ENCODE measurements at regions not wholly inside any gene's neighbourhood (a gene's known extent, or its start where the extent isn't known, plus 50 kb on each side); places are given as distances from the start of the nearest gene placed in this dataset.

DNA sequence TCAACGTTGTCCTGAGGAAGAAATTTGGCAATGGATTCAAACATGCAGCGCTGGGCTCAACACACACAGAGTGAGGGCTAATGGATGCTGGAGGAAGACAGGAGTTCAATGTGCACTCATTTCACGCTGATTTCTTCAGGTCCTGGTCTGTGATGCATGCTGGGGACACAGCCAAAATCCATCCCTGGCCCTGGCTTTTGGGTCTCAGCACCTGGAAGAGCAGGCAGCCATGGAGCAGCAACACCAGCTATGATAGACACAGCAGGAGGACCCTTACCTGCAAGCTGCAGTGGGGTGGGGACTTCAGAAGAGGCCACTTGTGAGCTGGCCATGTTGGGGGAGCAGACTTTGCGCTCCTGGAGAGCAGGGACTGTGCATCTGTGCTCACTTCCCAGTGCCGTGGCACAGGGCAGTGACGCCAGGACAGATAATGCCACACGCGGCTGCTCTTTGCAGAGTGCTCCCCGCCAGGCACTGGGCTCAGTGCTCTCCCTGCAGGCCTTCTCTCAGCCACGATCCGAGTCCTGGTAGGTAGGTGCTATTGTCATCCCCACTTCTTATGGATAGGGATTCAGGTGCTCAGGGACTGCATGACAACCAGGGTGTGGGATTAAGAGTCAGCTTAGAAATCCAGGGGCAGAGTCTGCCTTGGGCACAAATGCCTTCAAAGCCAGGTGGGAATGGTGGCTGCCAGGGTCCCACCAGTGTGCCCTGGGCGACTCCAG is 138.8 kb upstream of the UNC5B start:
- DNase-seq: no peak

DNA sequence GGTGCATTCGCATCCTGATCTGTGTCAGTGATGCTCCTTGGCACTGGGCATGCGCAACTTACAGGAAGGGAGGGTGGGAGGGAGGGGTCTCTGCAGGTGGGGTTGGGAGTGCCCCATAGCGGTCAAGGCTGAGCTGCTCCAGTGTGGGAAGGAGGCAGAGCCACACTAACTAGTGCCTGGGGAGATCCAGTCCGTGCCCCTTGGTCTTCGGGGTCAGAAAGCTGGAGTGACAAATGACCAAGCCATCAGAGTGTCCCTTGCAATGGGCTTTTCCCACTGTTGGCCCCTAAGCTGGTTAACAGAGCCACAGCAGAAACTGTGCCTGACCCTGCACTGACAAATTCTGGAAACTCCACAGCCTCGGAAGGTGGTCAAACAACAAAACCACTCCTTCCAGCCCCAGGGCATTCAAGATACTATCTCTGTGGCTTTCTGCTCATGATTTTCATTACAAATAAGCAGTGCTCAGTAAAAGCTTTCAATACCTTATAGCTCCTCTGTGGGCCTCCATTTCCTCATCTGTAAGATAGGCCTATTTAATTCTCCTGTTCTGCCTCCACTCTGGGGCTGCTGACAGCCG is 138.1 kb upstream of the UNC5B start:
- no peak for DNase-seq

DNA sequence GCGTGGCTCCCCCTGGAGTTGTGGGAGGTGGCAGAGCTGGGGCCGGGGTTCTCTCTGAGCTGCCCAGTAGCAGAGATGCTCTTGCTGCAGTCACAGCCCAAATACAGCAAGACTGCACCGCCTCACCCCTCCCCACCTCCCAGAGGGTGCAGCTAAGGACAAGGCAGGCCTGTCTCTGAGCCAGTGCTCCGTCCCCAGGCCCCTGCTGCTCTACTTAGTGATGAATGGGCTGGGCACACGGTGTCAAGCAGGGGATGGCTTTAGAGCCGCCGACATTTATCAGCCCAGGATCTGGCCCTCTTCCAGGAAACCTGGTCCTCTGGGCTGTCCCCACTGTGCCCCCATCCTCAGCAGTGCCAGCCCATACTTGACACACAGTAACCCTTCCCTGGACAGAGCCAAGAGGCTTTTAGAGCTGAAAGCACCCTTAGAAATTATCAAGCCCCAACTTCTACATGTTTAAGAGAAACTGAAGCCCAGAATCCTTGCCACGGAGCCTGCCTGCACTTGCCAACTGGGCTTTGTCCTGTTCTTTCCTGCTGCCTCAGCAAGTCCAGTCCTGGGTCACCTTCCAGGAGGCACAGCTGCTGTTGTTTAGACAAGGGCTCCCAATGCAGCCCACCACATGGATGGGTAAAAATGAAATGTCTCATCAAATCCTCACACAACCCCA is 137.1 kb upstream of the UNC5B start:
- no peak for DNase-seq

DNA sequence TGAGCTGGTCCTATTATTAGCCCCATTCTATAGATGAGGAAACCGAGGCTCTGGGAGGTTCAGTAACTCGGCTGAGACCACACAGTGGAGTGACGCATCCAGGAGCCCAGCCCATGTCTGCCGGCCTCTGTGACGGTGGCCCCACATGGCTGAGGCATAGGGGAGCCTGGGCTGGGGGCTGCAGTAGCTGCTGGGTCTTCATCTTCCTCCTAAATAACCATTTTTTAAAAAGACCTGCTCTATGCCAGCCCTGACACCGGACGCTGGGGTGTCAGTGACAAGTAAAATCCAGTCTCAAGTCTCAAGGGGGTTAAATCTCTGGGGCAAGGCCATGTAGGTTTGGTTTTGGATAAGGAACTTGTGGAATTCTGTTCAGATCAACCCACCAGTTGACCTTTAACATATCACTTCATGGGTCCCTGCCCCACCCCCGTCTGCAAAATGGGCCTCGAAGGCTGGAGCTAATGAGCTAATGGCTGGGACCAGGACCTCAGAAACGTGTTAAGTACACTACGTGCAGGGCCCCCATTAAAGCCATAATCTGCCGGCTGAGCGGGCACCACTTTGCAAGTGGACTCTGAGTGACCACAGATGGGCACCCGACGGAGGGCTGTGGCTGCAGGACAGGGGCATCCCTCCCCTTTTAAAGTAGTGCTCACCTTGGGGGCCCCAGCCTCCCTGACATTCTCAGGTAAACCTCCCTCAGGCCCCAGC is 136.5 kb upstream of the UNC5B start:
- no peak for DNase-seq

DNA sequence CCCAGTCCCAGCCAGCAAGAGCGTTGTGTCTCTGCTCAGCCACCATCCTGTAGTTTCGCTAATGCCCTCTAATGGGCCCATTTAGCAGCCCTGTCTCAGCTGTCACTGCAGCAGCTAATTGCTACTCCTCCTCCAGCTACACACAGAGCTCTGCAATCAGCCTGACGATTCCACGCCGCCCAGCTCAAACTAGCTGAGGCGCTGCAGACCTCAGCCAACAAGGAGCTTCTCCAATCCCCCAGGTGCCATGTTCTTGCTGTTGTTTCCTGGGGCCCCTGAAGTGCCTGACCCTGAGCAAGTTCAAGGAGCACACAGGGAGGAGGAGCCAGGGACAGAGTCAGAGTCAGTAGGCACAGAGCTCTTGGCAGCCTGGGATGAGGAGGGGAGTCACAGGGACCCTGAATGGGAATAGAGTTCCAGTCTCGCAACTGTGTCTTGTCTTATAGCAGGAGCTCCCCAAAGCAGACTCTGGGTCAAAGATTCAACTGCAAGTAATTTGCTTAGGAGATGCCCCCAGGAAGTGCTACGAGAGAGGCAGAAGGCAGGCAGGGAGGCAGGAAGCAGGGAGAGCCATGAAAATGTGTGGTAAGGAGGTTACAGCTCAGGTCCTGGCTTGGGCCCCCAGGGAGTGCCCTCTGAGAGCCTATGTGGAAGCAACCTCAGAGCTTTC is 135.8 kb upstream of the UNC5B start:
- no peak for DNase-seq

DNA sequence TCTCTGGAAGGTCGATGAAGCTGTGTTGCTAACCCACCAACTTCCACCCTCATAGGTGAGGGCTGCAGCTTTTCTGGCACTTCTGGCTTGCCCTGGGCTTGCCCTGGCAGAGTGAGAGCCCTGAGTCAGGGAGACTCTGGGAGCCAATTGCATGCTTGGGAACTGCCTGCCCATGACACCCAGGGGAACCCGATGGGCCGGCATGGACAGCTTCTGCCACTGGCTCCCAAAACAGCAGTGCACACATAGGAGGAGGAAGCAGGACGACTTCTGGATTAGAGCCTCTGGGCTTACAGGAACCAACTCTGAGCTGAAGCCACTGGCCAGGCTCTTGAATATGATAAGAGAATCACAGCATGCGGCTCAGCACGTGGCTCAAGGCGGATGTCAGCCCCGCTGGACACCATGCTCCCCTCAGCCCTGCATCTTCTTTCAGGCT is 135.2 kb upstream of the UNC5B start:
- no peak for DNase-seq

DNA sequence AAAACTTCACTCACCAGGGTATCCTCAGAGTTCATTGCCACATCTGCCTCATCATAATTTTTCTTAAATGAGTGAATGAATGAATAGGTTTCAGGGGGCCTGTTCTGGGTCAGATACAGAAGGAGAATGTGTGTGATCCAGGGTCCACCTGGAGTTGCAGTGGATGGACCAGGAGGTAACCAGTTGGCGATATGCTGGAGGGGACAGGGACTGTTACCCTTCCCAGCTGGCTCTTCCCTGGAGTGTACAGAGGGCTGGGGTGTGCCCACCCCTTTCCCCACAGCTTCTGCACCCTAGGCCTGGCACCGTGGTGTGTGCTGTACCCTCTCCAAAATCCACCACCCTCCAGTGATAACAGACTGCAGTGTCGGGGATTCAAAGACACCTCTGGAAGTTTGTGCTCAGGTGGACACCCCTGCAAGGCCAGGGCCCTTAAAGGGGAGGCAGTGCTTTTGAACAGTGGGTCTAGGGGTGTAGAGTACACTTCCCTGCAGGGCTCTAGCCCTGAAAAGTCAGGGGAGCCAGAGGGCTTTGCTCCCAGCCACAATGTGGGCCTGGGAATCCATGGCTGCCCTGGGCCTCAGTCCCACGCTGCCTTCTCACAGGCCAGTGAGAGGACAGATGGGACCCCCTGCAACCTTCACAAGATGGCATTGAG is 134.4 kb upstream of the UNC5B start:
- DNase-seq: no peak

DNA sequence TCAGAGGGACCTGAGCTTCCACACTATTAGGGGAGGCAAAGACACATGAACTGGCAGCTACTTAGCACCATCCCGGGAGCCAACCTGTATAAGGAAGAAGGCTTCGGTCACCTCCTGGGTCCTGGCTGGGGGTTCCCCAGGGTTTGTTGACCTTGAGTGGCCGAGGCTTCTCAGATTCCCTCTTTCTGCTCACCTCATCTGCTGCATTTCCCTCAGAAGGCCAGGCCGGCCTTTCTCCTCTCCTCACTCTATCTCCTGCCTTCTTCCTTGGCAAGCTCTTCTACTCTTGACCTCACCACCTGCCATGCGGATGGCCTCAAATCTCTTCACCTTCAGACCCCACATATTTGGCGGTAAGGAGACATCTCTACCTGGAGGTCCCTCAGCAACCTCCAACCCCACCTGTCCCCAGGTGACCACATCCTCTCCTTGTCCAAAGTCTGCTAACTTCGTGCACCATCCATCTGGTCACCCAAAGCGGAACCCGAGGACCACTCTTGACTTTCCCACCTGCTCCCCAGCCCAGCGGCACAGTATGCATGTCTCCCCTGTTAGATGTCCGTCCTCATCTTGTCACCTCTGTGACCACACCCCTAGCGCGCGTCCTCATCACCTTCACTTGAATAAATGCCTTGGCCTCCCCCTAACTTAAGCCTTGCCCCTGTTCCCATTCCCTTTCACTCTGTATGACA is 133.8 kb upstream of the UNC5B start:
- DNase-seq: no peak

DNA sequence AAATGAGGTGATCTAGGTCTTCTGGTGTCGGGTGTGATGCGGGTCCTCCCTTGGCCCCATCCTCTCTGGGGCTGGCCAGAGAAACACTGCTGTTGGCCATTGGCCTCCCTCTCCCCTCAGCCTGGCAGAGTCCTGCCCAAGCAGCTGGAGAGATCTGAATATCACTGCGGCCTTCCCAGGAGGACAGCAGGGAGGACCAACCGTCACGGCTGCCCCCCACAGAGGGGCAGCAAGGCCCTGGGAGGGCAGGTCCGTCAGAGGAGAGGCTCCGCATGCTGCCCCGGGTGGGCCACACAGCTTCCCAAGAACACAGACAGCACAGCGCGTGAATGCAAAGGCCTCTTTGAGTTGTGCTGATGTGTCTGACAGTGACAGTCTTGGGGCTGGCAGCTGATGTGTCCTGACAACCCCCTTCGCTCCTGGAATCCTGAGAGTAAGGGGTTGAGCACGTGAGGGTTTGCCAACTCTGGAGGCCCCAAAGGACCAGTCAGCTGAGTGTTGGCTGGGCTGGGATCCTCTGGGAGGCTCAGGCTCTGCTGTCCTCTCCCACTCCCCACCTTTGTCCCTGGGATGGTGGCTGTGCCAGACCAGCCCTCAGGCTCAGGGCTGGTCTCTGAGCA is 132.5 kb upstream of the UNC5B start:
- DNase-seq: no peak

DNA sequence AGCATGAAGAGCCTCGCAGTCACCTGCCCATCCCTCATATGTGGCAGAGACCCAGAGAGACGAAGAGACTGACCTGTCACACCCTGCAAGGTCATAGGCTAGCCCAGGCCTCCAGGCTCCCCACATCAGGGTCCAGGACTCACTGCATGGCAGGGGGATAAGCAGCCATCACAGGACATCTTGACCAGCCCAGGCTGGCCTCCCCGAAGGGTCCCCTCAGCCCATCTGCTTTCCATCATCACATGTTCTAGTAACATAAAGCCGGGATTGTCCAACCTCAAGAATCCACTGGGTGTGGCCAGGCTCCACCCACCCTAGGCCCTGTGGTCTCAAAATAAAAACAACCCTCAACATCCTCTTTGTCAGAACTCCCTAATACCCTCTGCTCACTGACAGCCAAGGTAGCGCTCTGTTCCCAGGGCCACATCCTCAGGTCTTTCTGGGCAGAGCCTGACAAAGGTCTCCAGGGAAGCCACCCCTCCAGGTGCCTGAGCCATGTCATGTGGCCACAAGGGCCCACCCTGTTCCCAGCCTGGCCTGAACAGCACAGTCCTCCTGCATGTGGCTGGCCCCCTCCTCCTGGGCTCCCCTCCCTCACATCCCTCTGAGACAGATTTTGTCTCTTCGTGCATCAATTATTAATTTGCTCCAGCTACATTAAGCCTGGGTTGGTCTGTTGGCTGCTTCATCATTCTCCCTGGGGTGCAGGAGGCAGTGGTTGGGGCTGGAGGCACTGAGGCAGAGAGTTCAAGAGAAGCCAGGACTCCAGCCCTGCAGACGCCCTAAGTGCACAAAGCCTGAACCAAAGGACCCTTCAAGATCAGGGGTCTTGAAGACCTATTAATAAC is 131.8 kb upstream of the UNC5B start:
- DNase-seq: no peak

DNA sequence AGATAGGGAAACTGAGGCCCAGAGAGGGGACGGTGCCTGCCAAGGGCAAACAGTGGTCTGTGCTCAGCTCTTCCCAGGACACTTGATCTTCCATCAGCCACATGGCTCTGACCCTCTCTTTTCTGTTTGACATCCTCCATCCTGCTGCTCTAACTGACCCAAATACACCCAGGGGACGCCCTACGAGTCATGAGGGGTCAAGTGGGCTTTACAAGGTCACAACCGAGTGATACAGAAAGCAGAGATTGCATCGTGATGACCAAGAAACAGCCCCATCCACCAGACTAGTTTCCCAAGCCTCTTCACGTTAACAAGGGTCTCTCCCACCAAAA is 131.2 kb upstream of the UNC5B start:
- no peak for DNase-seq

DNA sequence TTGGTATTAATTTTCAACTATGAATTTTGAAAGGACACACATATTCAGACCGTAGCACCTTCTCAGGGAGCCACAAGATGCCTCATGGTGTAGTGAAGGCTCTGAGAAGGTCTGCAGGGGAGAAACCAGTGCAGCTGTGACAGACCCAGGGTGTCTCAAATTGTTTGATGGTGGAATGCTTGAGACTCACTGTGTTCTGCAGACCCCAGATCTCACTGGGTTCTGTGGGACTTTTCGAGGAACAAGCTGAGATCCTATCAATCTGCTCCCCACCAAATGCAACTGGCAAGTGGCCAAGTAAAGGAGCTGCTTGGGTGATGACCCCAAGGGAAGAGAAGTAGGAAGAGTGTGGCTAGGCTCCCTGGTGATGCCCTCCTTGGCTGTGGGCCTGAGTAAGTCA is 130.5 kb upstream of the UNC5B start:
- DNase-seq: no peak

DNA sequence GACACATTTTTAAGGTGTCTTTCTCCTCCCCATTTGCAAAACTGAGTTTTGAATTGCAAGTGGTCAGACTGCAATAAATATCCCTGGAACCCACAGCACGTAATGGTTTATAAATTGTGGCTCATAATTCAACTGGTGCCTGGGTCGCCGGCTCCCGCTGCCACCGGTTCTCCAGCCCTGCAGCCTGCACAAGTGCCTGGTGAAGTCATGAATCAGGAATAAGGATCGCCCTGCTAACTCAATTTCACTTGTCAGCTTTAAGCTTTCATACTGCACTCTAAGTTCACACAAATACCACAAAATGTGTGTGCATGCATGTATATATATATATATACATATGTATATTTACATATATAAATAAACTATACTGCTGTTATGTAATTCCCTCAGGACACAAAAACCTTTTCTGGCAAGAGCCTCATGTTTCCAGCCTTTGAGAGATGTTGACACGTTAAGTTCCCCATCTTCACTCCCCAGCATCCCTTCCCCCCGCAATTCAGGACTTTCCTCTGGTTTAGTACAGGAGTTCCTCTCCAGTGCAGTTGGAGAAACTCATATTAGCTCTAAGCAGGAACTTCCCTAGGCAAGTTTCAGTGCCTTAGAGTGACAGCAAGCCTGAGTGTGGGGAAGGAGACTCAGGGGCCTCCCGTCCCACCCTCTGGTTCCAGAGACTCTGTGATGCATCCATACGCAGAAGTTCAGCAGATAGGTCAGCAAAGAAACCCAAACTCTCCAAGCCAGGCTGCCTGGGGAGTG is 129.2 kb upstream of the UNC5B start:
- no peak for DNase-seq

DNA sequence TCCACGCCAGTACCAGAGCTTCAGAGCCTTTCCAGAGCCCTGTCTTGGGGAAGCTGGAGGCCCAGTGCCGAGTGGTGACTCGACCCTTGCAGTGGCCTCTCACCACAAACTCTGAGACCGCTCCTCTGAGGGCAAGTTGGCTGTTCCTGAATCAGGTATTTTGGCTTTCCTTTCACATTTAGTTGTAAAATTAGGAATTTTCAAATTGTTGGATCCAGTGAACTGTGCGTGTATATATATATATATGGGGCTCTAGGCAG is 128.7 kb upstream of the UNC5B start:
- no peak for DNase-seq

DNA sequence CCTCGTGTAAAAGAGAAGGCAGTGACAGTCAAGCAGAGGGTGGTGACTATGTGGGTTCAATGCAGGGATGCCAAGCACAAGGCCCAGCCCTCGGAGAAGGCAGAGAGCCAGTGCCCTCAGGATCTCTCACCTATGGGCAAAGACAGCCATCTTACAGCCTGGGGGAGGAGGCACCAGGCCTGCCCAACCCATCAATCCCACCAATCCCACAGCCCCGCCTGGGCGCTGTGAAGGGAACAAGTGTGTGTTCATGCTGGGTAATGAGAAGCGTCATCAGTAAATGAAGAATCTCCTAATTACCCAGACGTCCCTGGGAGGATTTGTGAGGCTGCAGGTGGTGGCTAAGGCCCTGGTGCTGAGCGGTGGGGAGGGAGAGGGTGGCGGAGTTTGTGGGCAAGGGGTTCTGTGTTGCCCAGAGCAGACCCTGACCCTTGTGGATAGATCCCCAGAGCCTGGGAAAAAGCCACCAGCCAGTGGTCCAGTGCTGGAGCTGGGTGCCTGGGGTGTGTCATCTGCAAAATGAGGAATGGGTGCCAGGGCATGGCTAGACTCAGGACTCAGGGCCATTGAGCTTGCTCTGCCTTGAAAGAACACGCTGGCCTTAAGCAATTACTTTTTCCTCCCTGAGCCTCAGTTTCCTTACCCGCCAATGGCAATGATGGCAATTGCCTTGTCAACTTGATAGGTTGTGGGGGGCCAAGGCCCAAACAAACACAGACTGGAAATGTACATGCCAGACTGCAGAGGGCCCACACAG is 128.1 kb upstream of the UNC5B start:
- no peak for DNase-seq

DNA sequence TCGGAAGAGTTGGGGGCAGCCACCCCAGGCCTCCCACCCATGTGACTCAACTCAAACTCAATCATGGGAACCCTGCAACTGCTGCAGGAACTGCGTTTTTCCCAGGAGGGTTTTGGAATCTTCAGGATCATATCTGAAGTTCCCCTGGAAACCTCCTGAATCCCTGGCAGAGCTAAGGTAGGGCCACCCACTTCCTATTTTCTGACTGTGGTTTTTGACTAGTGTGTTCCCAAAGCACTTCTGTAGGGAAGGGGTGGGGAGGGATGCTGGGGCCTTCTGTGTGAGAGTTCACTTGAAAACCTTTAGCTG is 127.6 kb upstream of the UNC5B start:
- DNase-seq: no peak

DNA sequence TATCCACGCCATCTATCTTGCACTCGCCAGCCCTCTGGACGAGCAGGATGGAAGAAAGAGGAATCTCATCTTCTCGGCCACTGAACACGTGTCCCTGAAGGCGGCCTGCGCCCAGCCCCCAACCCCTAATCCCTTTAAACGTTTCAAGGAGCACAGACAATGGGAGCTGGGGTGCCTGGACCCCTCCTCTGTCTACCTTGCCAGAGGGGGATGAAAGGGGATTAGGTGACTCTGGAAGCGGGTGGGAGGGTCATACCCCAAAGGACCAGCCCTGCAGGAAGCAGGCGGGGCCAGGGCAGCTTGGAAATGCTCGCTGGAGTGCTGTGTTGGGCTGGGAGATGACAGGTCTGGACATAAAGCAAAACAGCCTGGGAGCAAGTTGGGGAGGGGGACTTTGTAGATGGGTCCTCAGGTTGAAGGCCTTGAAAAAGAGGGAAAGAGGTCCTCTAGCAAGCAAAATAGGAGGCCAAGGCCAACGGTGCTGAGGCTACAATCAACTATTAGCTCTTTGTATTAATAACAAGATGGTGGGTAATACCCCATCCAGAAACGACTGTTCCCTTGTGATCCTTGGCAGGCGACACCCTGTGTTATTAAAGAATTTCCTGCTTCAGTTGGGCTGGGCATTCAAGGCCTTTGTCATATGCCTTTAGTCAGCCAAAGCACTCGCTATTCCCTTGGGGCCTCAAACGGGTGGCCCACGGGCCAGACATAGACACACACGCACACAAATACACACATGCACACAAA is 126.5 kb upstream of the UNC5B start:
- DNase-seq: no peak

DNA sequence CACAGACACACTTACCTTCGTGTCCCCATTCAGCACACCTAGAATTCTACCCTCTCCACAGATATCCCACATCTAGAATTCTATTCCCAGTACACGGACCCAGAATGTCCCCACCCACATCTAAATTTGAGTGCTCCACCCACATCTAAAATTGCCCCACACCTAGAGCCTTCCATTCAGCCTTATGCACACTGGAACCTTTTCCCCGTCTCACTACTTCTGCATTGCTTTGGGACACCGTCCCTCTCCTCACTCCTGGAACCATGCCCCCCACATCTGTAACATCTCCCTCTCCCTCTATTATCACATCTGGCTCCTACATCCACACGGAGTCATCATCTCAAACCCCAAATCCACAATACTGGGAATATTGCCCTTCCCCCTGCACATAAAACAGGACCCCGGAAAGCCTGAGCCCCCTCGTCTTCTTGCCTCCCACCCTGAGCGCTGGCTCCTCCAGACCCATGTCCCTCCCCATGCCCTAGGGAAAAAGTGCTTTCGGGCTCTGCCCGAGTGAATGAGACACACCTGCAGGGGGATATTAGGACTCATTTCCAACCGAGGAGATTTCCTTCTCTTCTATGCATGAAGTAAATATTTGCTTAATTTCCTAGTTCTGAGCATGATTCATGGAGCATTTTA is 125.8 kb upstream of the UNC5B start:
- DNase-seq: no peak
